Thoracic aorta (tissue), 2 donors: ENCODE measurements at regions not wholly inside any gene's neighbourhood (a gene's known extent, or its start where the extent isn't known, plus 50 kb on each side); places are given as distances from the start of the nearest gene placed in this dataset.
"Not testable (repeated sequence)": the region's sequence is repeated elsewhere in the genome, so short reads cannot be mapped to it uniquely, and the experiment has no call there.

Source experiments
- ATAC-seq: fragments of 150-250 bp; one replicate; pipeline ENCODE4 v1.8.0; 2017; ENCODE audit warnings: low read depth; ENCODE audit not compliant: insufficient number of reproducible peaks, low FRiP score
- DNase-seq: peaks from one replicate; pipeline ENCODE4 v3.0.0-alpha.2; 2020; ENCODE audit warnings: low spot score
- H3K27ac ChIP-seq, 2 donors: fragments of 200-600 bp; sonication (generic); 1 replicate in 1 of 2; 2 replicates in 1 of 2; pipeline ENCODE4 v1.5.1; 2016; ENCODE audit warnings: mild to moderate bottlenecking in 2 of 2, moderate library complexity in 2 of 2
- H3K27me3 ChIP-seq: fragments of 200-600 bp; sonication (generic); replicated peaks from 2 replicates; pipeline ENCODE4 v1.6.0; 2016; ENCODE audit warnings: mild to moderate bottlenecking; ENCODE audit not compliant: insufficient read depth
- H3K36me3 ChIP-seq: fragments of 200-600 bp; sonication (generic); one replicate; pipeline ENCODE4 v1.5.1; 2016
- H3K4me1 ChIP-seq, 2 donors: fragments of 200-600 bp; sonication (generic); 1 replicate in 1 of 2; 2 replicates in 1 of 2; pipeline versions ENCODE4 v1.5.1 to v1.6.0; 2016; ENCODE audit warnings: low read depth in 2 of 2, mild to moderate bottlenecking in 1 of 2; ENCODE audit not compliant: control insufficient read depth in 1 of 2
- H3K4me3 ChIP-seq: fragments of 200-600 bp; sonication (generic); 2 replicates; pipeline ENCODE4 v1.5.1; 2016; ENCODE audit warnings: mild to moderate bottlenecking
- H3K9me3 ChIP-seq: fragments of 200-600 bp; sonication (generic); 2 replicates; pipeline ENCODE4 v1.5.1; 2016
- CTCF ChIP-seq: fragments of 200-600 bp; sonication (generic); IDR thresholded peaks from one replicate; pipeline ENCODE4 v1.5.1; 2019; ENCODE audit warnings: antibody characterized with exemption

GRCh38 chr9:17075146-17075757, 59.6 kb upstream of the CNTLN start:
- no peak for TF ChIP-seq CTCF
- H3K27ac ChIP-seq: no peak overlapping the region
- DNase-seq: no peak
- no peaks in the 10 kb centered on the region for H3K27me3 ChIP-seq
- no peaks in the 10 kb centered on the region for H3K9me3 ChIP-seq
- H3K4me1 ChIP-seq: no peaks in the 10 kb centered on the region
- no peaks in the 10 kb centered on the region for H3K36me3 ChIP-seq
- ATAC-seq: no peak
- H3K4me3 ChIP-seq: no peak overlapping the region

GRCh38 chr9:17072563-17072962, 62.3 kb upstream of the CNTLN start:
- H3K27ac ChIP-seq, DNase-seq, H3K27me3 ChIP-seq, ATAC-seq, H3K9me3 ChIP-seq, H3K4me1 ChIP-seq, H3K36me3 ChIP-seq, H3K4me3 ChIP-seq: not testable (repeated sequence)

- DNase-seq: no peak
- H3K36me3 ChIP-seq: no peaks in the 10 kb centered on the region
These were observed 66.2 kb upstream of the CNTLN start for GRCh38 chr9:17068671-17069070.

GRCh38 chr9:17065062-17065461, 69.8 kb upstream of the CNTLN start:
- H3K27me3 ChIP-seq: no peaks in the 10 kb centered on the region
- TF ChIP-seq CTCF: no peak
- H3K36me3 ChIP-seq: no peaks in the 10 kb centered on the region
- no peak overlapping the region for H3K4me3 ChIP-seq
- no peak for DNase-seq
- H3K4me1 ChIP-seq: no peaks in the 10 kb centered on the region
- no peak overlapping the region for H3K27ac ChIP-seq
- ATAC-seq: no peak
- H3K9me3 ChIP-seq: no peaks in the 10 kb centered on the region

More at GRCh38 chr9:17068671-17069070, 66.2 kb upstream of the CNTLN start:
- H3K27me3 ChIP-seq: no peaks in the 10 kb centered on the region
- no peak for TF ChIP-seq CTCF
- H3K4me1 ChIP-seq: no peaks in the 10 kb centered on the region
- no peaks in the 10 kb centered on the region for H3K9me3 ChIP-seq
- no peak for ATAC-seq
- H3K4me3 ChIP-seq: no peak overlapping the region
- no peak overlapping the region for H3K27ac ChIP-seq

- H3K4me1 ChIP-seq: no peaks in the 10 kb centered on the region
- H3K27ac ChIP-seq: no peak overlapping the region
- no peaks in the 10 kb centered on the region for H3K9me3 ChIP-seq
- no peaks in the 10 kb centered on the region for H3K36me3 ChIP-seq
- TF ChIP-seq CTCF: no peak
- no peak overlapping the region for H3K4me3 ChIP-seq
- ATAC-seq: no peak
- no peak for DNase-seq
- no peaks in the 10 kb centered on the region for H3K27me3 ChIP-seq
These were observed 70.3 kb upstream of the CNTLN start for GRCh38 chr9:17064558-17064957.

- TF ChIP-seq CTCF: peak; percentile 58
- Histone ChIP-seq H3K27me3 (no peaks in the 10 kb centered on the region), H3K27ac (no peak overlapping the region), H3K9me3 (no peaks in the 10 kb centered on the region), H3K4me3 (no peak overlapping the region), H3K4me1 (no peaks in the 10 kb centered on the region), H3K36me3 (no peaks in the 10 kb centered on the region)
- ATAC-seq (no peak), DNase-seq (no peak)
These were observed 71.2 kb upstream of the CNTLN start for GRCh38 chr9:17063535-17064135.
